HL-60 (cell line): ENCODE measurements at regions not wholly inside any gene's neighbourhood (a gene's known extent, or its start where the extent isn't known, plus 50 kb on each side); places are given as distances from the start of the nearest gene placed in this dataset.

ENCODE experiments used
- POLR2AphosphoS5 ChIP-seq: IDR thresholded peaks from 2 replicates; pipeline ENCODE4 v1.6.1; 2012; ENCODE audit warnings: low read depth
- SPI1 ChIP-seq: IDR thresholded peaks from 2 replicates; pipeline ENCODE4 v1.6.1; 2012; ENCODE audit warnings: low read depth, mild to moderate bottlenecking, borderline replicate concordance
- TF ChIP-seq, protein P1 (sequence below): IDR thresholded peaks from one replicate; pipeline ENCODE4 v1.5.1; 2011; ENCODE audit warnings: low read length, control low read depth, inconsistent platforms; ENCODE audit not compliant: insufficient read depth

- TF ChIP-seq, protein P1, sequence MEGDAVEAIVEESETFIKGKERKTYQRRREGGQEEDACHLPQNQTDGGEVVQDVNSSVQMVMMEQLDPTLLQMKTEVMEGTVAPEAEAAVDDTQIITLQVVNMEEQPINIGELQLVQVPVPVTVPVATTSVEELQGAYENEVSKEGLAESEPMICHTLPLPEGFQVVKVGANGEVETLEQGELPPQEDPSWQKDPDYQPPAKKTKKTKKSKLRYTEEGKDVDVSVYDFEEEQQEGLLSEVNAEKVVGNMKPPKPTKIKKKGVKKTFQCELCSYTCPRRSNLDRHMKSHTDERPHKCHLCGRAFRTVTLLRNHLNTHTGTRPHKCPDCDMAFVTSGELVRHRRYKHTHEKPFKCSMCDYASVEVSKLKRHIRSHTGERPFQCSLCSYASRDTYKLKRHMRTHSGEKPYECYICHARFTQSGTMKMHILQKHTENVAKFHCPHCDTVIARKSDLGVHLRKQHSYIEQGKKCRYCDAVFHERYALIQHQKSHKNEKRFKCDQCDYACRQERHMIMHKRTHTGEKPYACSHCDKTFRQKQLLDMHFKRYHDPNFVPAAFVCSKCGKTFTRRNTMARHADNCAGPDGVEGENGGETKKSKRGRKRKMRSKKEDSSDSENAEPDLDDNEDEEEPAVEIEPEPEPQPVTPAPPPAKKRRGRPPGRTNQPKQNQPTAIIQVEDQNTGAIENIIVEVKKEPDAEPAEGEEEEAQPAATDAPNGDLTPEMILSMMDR: no peak
- TF ChIP-seq POLR2AphosphoS5 (no peak), SPI1 (no peak)
These were observed 170.0 kb upstream of the ZNF184 start for GRCh38 chr6:27642744-27643456.
